Neural progenitor cell (in vitro differentiated cells): ENCODE measurements at regions not wholly inside any gene's neighbourhood (a gene's known extent, or its start where the extent isn't known, plus 50 kb on each side); places are given as distances from the start of the nearest gene placed in this dataset.

Source experiments
- DNase-seq: peaks from one replicate; pipeline ENCODE4 v3.0.0-alpha.2; 2016; ENCODE audit warnings: low spot score
- H2AFZ ChIP-seq: fragments of 200-600 bp; sonication (generic); replicated peaks from 2 replicates; pipeline ENCODE4 v1.6.1; 2016; ENCODE audit warnings: antibody characterized with exemption
- H3F3A ChIP-seq: fragments of 200-600 bp; sonication (generic); 2 replicates; pipeline ENCODE4 v1.6.1; 2016; ENCODE audit warnings: antibody characterized with exemption, low read depth
- H3K27ac ChIP-seq: fragments of 200-600 bp; sonication (generic); 2 replicates; pipeline ENCODE4 v1.5.1; 2016; ENCODE audit warnings: mild to moderate bottlenecking
- H3K27me3 ChIP-seq: fragments of 200-600 bp; sonication (generic); 2 replicates; pipeline ENCODE4 v1.6.1; 2016; ENCODE audit warnings: mild to moderate bottlenecking, moderate library complexity
- H3K36me3 ChIP-seq: fragments of 200-600 bp; sonication (generic); 2 replicates; pipeline ENCODE4 v1.5.1; 2016
- H3K4me1 ChIP-seq: fragments of 200-600 bp; sonication (generic); 2 replicates; pipeline ENCODE4 v1.6.1; 2016; ENCODE audit warnings: mixed run types
- H3K4me2 ChIP-seq: fragments of 200-600 bp; sonication (generic); 2 replicates; pipeline ENCODE4 v1.6.1; 2016
- H3K4me3 ChIP-seq: fragments of 200-600 bp; sonication (generic); 2 replicates; pipeline ENCODE4 v1.5.1; 2016
- H3K79me2 ChIP-seq: fragments of 200-600 bp; sonication (generic); 2 replicates; pipeline ENCODE4 v1.6.1; 2016; ENCODE audit warnings: low read depth
- H3K9ac ChIP-seq: fragments of 200-600 bp; sonication (generic); 2 replicates; pipeline ENCODE4 v1.6.1; 2016
- H3K9me3 ChIP-seq: fragments of 200-600 bp; sonication (generic); 2 replicates; pipeline ENCODE4 v1.5.1; 2016; ENCODE audit warnings: low read depth
- H4K20me1 ChIP-seq: fragments of 200-600 bp; sonication (generic); 2 replicates; pipeline ENCODE4 v1.6.1; 2016; ENCODE audit warnings: low read depth
- H3K27ac Mint-ChIP-seq: 3 replicates; pipeline ENCODE4 v1.8.0; 2021; ENCODE audit warnings: mixed read lengths
- H3K27me3 Mint-ChIP-seq: 2 replicates; pipeline ENCODE4 v1.8.0; 2022; ENCODE audit warnings: low read depth, mild to moderate bottlenecking, inconsistent platforms, moderate library complexity, mixed read lengths; ENCODE audit not compliant: insufficient read depth
- H3K36me3 Mint-ChIP-seq: 3 replicates; pipeline ENCODE4 v1.8.0; 2021; ENCODE audit warnings: mixed read lengths
- H3K4me1 Mint-ChIP-seq: 3 replicates; pipeline ENCODE4 v1.8.0; 2021; ENCODE audit warnings: mixed read lengths
- H3K4me3 Mint-ChIP-seq: 3 replicates; pipeline ENCODE4 v1.8.0; 2021; ENCODE audit warnings: mild to moderate bottlenecking, moderate library complexity, mixed read lengths
- H3K9me3 Mint-ChIP-seq: 3 replicates; pipeline ENCODE4 v1.8.0; 2020; ENCODE audit warnings: mixed read lengths
- EZH2 ChIP-seq: fragments of 200-600 bp; sonication (generic); IDR thresholded peaks from 2 replicates; pipeline ENCODE4 v1.6.1; 2017; ENCODE audit warnings: antibody characterized with exemption, mild to moderate bottlenecking, moderate library complexity
- EZH2phosphoT487 ChIP-seq: fragments of 200-600 bp; sonication (generic); IDR thresholded peaks from 2 replicates; pipeline ENCODE4 v1.6.1; 2017; ENCODE audit warnings: antibody characterized with exemption
- TF ChIP-seq, protein P1 (sequence below): fragments of 200-600 bp; sonication (generic); IDR thresholded peaks from 2 replicates; pipeline ENCODE4 v1.5.1; 2017; ENCODE audit warnings: antibody characterized with exemption, mild to moderate bottlenecking

DNA sequence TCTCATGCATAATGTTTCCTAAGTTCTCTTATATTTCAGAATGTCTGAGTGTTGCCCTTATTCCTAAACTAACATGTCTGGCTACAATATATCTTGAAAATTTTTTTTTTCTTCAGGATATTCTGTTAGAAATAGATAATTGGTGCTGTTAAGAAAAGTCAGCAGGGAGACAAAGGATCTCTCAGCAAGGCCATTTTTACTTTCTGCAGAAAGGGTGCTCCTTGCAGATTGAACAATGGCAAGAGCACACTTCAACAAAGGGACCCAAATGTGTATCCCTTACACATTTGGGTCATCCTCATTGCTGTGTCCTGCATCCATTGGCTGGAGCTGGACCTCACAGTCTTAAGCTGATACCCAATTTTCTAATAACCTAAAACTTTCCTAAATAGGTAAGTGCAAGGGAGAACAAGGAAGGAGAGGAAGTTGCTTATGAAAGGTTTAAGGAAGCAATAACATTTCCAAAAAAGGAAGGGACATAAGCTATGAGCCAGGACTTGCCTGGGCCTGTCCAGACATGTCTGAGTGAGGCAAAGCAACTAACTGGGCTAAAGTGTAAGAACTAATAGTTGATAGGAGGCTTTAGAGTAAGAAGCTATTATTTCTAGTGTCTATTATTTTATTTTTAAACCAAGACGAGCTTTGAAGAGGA, 429.6 kb downstream of the BCKDHB start:
- peaks cover 23% of the 10 kb centered on the region for H3K9me3 Mint-ChIP-seq
- H3K36me3 Mint-ChIP-seq, result peaks cover 6% of the 10 kb centered on the region
- Histone ChIP-seq H3K9ac (no peak overlapping the region), H3K27ac (no peak overlapping the region), H3K27me3 (no peaks in the 10 kb centered on the region), H4K20me1 (no peaks in the 10 kb centered on the region), H3K4me2 (no peak overlapping the region), H3K4me3 (no peak overlapping the region), H3K36me3 (no peaks in the 10 kb centered on the region), H3K9me3 (no peaks in the 10 kb centered on the region), H3K4me1 (peaks cover 11% of the 10 kb centered on the region), H3K79me2 (no peaks in the 10 kb centered on the region), H3F3A (no peaks in the 10 kb centered on the region), H2AFZ (peak overlapping the region; percentile 89)
- peaks cover under 1% of the 10 kb centered on the region for H3K27me3 Mint-ChIP-seq
- TF ChIP-seq, protein P1, sequence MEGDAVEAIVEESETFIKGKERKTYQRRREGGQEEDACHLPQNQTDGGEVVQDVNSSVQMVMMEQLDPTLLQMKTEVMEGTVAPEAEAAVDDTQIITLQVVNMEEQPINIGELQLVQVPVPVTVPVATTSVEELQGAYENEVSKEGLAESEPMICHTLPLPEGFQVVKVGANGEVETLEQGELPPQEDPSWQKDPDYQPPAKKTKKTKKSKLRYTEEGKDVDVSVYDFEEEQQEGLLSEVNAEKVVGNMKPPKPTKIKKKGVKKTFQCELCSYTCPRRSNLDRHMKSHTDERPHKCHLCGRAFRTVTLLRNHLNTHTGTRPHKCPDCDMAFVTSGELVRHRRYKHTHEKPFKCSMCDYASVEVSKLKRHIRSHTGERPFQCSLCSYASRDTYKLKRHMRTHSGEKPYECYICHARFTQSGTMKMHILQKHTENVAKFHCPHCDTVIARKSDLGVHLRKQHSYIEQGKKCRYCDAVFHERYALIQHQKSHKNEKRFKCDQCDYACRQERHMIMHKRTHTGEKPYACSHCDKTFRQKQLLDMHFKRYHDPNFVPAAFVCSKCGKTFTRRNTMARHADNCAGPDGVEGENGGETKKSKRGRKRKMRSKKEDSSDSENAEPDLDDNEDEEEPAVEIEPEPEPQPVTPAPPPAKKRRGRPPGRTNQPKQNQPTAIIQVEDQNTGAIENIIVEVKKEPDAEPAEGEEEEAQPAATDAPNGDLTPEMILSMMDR, result no peak
- TF ChIP-seq EZH2, result no peak
- DNase-seq, result no peak
- H3K27ac Mint-ChIP-seq, result no peak overlapping the region
- H3K4me1 Mint-ChIP-seq, result peaks cover 2% of the 10 kb centered on the region
- no peak overlapping the region for H3K4me3 Mint-ChIP-seq

DNA sequence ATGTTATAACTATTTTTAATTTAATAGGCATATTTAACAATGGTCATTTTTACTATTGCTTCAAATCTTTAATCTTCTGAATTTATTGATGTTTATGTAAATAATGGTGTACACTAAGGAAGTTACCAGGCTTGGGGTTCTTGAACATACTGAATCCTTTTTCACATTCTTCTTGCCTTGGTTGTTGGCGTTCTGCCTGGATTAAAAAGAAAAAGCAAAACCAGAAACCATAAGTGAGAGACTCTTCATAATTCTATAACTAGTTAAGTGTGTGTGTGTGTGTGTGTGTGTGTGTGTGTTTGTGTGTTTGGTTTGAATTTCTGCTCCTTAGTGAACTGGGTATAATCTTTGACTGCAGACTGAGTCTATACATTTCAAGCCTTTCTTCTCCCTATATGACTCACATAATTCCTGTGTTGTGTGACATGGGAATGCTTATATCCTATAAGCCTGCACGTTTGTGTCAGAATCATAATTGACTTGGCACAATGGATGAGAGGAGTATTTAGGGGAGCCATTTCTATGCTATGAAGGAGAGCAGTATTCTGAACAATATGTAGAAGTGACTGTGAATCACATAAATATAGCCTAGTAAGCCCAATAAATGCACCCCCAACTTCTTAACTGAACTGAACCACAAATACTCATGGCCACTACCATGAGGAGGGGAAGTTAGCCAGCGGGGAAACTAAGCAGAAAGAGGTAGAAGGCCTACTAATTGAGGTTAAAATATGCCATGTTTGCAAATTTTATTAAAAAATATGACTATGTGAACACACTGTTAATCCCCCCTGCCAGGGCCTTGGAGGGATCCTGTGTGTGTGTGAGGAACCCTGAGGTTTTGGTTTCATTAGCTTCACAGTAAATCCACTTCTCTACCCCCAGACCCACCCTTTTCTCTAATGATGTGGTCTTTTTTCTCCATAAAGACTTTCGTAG, 425.5 kb downstream of the BCKDHB start:
- H3K27me3 Mint-ChIP-seq, result peaks cover 2% of the 10 kb centered on the region
- no peaks in the 10 kb centered on the region for H3K36me3 ChIP-seq

DNA sequence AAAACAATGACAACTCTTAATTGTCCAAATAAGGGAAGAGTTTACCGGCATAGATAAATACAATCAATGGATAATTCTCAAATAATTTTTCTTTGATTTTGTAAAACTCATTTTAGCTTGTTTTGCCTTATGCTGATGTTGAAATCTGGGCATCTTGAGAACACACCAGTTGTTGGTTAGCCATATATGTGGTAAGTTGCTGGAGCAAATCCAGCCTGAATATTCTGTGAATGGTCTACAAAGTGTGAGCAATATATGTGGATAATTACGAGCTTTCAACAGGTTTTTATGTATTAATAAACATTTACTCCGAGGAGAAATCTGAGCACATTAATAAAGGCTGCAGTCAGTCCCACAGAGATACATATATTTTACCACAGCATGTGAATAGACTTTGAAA, 423.6 kb downstream of the BCKDHB start:
- H3K27ac ChIP-seq, result no peak overlapping the region
- Mint-ChIP-seq H3K4me1 (peaks cover 3% of the 10 kb centered on the region), H3K4me3 (no peak overlapping the region), H3K27me3 (peaks cover 2% of the 10 kb centered on the region), H3K27ac (no peak overlapping the region), H3K9me3 (peaks cover 4% of the 10 kb centered on the region), H3K36me3 (peaks cover 2% of the 10 kb centered on the region)
- no peak overlapping the region for H3K9ac ChIP-seq
- no peak overlapping the region for H2AFZ ChIP-seq
- no peaks in the 10 kb centered on the region for H3K27me3 ChIP-seq
- no peak overlapping the region for H3K4me3 ChIP-seq
- no peak overlapping the region for H3K4me2 ChIP-seq
- no peaks in the 10 kb centered on the region for H3K79me2 ChIP-seq
- no peaks in the 10 kb centered on the region for H3K4me1 ChIP-seq
- no peaks in the 10 kb centered on the region for H3K9me3 ChIP-seq
- TF ChIP-seq EZH2phosphoT487 (no peak), EZH2 (no peak)
- TF ChIP-seq, protein P1, result no peak
- no peaks in the 10 kb centered on the region for H3K36me3 ChIP-seq
- DNase-seq, result no peak
- H4K20me1 ChIP-seq, result no peaks in the 10 kb centered on the region
- no peaks in the 10 kb centered on the region for H3F3A ChIP-seq

More for the DNA sequence above, 425.5 kb downstream of the BCKDHB start:
- Histone ChIP-seq H3K9ac (no peak overlapping the region), H2AFZ (no peak overlapping the region), H3K9me3 (no peaks in the 10 kb centered on the region), H3K4me1 (no peaks in the 10 kb centered on the region), H3K27ac (no peak overlapping the region), H3K27me3 (no peaks in the 10 kb centered on the region), H3K4me3 (no peak overlapping the region), H4K20me1 (no peaks in the 10 kb centered on the region), H3K79me2 (no peaks in the 10 kb centered on the region), H3K4me2 (no peak overlapping the region), H3F3A (no peaks in the 10 kb centered on the region)
- H3K4me1 Mint-ChIP-seq, result peaks cover 3% of the 10 kb centered on the region
- H3K4me3 Mint-ChIP-seq, result no peak overlapping the region
- no peak for DNase-seq
- peaks cover 2% of the 10 kb centered on the region for H3K36me3 Mint-ChIP-seq
- TF ChIP-seq EZH2 (no peak), EZH2phosphoT487 (no peak)
- TF ChIP-seq, protein P1, result no peak
- no peak overlapping the region for H3K27ac Mint-ChIP-seq
- peaks cover 10% of the 10 kb centered on the region for H3K9me3 Mint-ChIP-seq
